ENCODE measurements at regions not wholly inside any gene's neighbourhood (a gene's known extent, or its start where the extent isn't known, plus 50 kb on each side); places are given as distances from the start of the nearest gene placed in this dataset.

- ATAC-seq = no peak
- no peak for TF ChIP-seq OSR1 (CRISPR knock-in tag; IDR thresholded peaks at IDR 0.05)
- no peak for TF ChIP-seq CREB5 (CRISPR knock-in tag; IDR thresholded peaks at IDR 0.05; ENCODE audit: low read depth)
- no peak for TF ChIP-seq PPARA (CRISPR knock-in tag; IDR thresholded peaks at IDR 0.05; ENCODE audit: borderline replicate concordance)
- TF ChIP-seq, protein P1, sequence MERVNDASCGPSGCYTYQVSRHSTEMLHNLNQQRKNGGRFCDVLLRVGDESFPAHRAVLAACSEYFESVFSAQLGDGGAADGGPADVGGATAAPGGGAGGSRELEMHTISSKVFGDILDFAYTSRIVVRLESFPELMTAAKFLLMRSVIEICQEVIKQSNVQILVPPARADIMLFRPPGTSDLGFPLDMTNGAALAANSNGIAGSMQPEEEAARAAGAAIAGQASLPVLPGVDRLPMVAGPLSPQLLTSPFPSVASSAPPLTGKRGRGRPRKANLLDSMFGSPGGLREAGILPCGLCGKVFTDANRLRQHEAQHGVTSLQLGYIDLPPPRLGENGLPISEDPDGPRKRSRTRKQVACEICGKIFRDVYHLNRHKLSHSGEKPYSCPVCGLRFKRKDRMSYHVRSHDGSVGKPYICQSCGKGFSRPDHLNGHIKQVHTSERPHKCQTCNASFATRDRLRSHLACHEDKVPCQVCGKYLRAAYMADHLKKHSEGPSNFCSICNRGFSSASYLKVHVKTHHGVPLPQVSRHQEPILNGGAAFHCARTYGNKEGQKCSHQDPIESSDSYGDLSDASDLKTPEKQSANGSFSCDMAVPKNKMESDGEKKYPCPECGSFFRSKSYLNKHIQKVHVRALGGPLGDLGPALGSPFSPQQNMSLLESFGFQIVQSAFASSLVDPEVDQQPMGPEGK (CRISPR knock-in tag; IDR thresholded peaks at IDR 0.05; ENCODE audit: borderline replicate concordance) = no peak
- no peak for TF ChIP-seq RARB (CRISPR knock-in tag; IDR thresholded peaks at IDR 0.05)
- no peak for TF ChIP-seq GLIS3 (CRISPR knock-in tag; IDR thresholded peaks at IDR 0.05)
Measured at GRCh38 chr14:44379292-44379977, 127.6 kb downstream of the FSCB start.

- TF ChIP-seq, protein P1 (CRISPR knock-in tag; IDR thresholded peaks at IDR 0.05; ENCODE audit: borderline replicate concordance) = no peak
- TF ChIP-seq ZFP3 (CRISPR knock-in tag; IDR thresholded peaks at IDR 0.05) = no peak
- no peak for TF ChIP-seq ZNF70 (CRISPR knock-in tag; IDR thresholded peaks at IDR 0.05)
- no peak for TF ChIP-seq RARB (CRISPR knock-in tag; IDR thresholded peaks at IDR 0.05)
- no peak for TF ChIP-seq TOX (CRISPR knock-in tag; IDR thresholded peaks at IDR 0.05; ENCODE audit: borderline replicate concordance)
- TF ChIP-seq ZFP30 (CRISPR knock-in tag; IDR thresholded peaks at IDR 0.05) = no peak
- no peak for TF ChIP-seq ZNF8 (CRISPR knock-in tag; IDR thresholded peaks at IDR 0.05)
- no peak for TF ChIP-seq ESRRG (CRISPR knock-in tag; IDR thresholded peaks at IDR 0.05)
- no peak for TF ChIP-seq GLIS3 (CRISPR knock-in tag; IDR thresholded peaks at IDR 0.05)
- TF ChIP-seq ZC3H10 (CRISPR knock-in tag; IDR thresholded peaks at IDR 0.05) = no peak
- TF ChIP-seq ZNF565 (CRISPR knock-in tag; conservative IDR thresholded peaks at IDR 0.05; ENCODE audit: low read depth) = no peak
- TF ChIP-seq CSRNP3 (CRISPR knock-in tag; IDR thresholded peaks at IDR 0.05) = no peak
- ATAC-seq = no peak
Measured at GRCh38 chr14:44374906-44375305, 132.2 kb downstream of the FSCB start.

DNA sequence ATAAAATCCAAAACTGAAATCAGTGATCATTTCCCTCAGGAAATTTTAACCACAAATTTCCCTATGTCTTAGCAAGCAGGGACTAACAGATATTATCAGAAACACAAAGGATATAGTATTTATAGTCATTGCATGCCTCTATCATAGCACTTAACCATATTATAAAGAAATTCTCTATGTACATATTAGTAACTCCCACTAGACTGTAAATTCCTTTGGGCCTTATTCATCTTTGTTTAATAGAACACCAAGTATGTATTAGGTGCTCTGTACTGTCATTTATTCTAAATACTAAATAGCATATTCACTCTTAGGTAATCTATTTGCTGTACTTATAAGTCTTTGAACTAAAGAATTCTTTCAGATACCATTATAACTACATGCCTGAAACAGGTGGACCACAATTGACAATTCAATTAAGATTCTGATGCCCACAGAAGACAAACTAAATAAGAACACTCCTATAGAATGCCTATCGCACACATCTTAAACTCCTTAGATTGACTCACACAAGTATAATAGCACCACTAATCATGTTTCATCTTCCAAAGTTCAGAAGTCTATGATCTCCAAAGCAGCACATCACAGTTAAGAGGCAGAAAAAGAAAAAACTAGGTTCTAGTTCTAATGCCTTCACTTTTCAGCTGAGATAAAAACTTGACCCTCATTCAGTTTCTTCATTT, 134.1 kb downstream of the FSCB start:
- ATAC-seq = no peak
- TF ChIP-seq ESRRG (CRISPR knock-in tag; IDR thresholded peaks at IDR 0.05) = no peak

- no peak for ATAC-seq
- TF ChIP-seq CSRNP3 (CRISPR knock-in tag; IDR thresholded peaks at IDR 0.05) (no peak), RARB (CRISPR knock-in tag; IDR thresholded peaks at IDR 0.05) (no peak), ZNF8 (CRISPR knock-in tag; IDR thresholded peaks at IDR 0.05) (no peak), PPARA (CRISPR knock-in tag; IDR thresholded peaks at IDR 0.05; ENCODE audit: borderline replicate concordance) (no peak), ISL1 (CRISPR knock-in tag; IDR thresholded peaks at IDR 0.05) (no peak), ZNF565 (CRISPR knock-in tag; conservative IDR thresholded peaks at IDR 0.05; ENCODE audit: low read depth) (no peak), TOX (CRISPR knock-in tag; IDR thresholded peaks at IDR 0.05; ENCODE audit: borderline replicate concordance) (no peak), ZFP30 (CRISPR knock-in tag; IDR thresholded peaks at IDR 0.05) (no peak), ZNF70 (CRISPR knock-in tag; IDR thresholded peaks at IDR 0.05) (no peak), ZC3H10 (CRISPR knock-in tag; IDR thresholded peaks at IDR 0.05) (no peak)
- TF ChIP-seq, protein P2, sequence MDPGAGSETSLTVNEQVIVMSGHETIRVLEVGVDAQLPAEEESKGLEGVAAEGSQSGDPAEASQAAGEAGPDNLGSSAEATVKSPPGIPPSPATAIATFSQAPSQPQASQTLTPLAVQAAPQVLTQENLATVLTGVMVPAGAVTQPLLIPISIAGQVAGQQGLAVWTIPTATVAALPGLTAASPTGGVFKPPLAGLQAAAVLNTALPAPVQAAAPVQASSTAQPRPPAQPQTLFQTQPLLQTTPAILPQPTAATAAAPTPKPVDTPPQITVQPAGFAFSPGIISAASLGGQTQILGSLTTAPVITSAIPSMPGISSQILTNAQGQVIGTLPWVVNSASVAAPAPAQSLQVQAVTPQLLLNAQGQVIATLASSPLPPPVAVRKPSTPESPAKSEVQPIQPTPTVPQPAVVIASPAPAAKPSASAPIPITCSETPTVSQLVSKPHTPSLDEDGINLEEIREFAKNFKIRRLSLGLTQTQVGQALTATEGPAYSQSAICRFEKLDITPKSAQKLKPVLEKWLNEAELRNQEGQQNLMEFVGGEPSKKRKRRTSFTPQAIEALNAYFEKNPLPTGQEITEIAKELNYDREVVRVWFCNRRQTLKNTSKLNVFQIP (CRISPR knock-in tag; IDR thresholded peaks at IDR 0.05; ENCODE audit: borderline replicate concordance, low read depth) = no peak
- TF ChIP-seq, protein P3, sequence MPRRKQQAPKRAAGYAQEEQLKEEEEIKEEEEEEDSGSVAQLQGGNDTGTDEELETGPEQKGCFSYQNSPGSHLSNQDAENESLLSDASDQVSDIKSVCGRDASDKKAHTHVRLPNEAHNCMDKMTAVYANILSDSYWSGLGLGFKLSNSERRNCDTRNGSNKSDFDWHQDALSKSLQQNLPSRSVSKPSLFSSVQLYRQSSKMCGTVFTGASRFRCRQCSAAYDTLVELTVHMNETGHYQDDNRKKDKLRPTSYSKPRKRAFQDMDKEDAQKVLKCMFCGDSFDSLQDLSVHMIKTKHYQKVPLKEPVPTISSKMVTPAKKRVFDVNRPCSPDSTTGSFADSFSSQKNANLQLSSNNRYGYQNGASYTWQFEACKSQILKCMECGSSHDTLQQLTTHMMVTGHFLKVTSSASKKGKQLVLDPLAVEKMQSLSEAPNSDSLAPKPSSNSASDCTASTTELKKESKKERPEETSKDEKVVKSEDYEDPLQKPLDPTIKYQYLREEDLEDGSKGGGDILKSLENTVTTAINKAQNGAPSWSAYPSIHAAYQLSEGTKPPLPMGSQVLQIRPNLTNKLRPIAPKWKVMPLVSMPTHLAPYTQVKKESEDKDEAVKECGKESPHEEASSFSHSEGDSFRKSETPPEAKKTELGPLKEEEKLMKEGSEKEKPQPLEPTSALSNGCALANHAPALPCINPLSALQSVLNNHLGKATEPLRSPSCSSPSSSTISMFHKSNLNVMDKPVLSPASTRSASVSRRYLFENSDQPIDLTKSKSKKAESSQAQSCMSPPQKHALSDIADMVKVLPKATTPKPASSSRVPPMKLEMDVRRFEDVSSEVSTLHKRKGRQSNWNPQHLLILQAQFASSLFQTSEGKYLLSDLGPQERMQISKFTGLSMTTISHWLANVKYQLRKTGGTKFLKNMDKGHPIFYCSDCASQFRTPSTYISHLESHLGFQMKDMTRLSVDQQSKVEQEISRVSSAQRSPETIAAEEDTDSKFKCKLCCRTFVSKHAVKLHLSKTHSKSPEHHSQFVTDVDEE (CRISPR knock-in tag; IDR thresholded peaks at IDR 0.05) = no peak
Measured at GRCh38 chr14:44372231-44372630, 134.9 kb downstream of the FSCB start.
